GM21526 (cell line): ENCODE measurements at regions not wholly inside any gene's neighbourhood (a gene's known extent, or its start where the extent isn't known, plus 50 kb on each side); places are given as distances from the start of the nearest gene placed in this dataset.
"Not testable (repeated sequence)": the region's sequence is repeated elsewhere in the genome, so short reads cannot be mapped to it uniquely, and the experiment has no call there.

Experiments
- ATAC-seq: cut with Tn5 transposase; IDR thresholded peaks from one replicate; pipeline ENCODE4 v1.9.1; 2021; ENCODE audit warnings: moderate library complexity; ENCODE audit not compliant: unreplicated experiment, low FRiP score

- ATAC-seq = no peak
Observed at GRCh38 chr10:34016576-34016975, 682.1 kb upstream of the NRP1 start.

- no peak for ATAC-seq
Observed at GRCh38 chr10:34015700-34016099, 681.2 kb upstream of the NRP1 start.

- no peak for ATAC-seq
Observed at GRCh38 chr10:34013235-34013634, 678.8 kb upstream of the NRP1 start.

GRCh38 chr10:34010891-34011290 lies 676.4 kb upstream of the NRP1 start:
- ATAC-seq = no peak

DNA sequence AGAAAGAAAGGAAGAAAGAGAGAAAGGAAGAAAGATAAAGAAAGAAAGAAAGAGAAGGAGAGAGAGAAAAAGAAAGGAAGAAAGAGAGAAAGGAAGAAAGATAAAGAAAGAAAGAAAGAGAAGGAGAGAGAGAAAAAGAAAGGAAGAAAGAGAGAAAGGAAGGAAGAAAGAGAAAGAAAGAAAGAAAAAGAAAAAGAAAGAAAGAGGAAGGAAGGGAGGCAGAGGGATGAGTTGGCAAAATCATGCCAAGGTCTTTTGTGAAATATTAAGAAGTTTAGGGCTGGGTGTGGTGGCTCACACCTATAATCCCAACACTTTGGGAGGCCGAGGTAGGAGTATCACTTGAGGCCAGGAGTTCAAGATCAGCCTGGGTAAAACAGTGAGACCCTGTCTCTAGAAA lies 675.8 kb upstream of the NRP1 start:
- ATAC-seq = not testable (repeated sequence)

DNA sequence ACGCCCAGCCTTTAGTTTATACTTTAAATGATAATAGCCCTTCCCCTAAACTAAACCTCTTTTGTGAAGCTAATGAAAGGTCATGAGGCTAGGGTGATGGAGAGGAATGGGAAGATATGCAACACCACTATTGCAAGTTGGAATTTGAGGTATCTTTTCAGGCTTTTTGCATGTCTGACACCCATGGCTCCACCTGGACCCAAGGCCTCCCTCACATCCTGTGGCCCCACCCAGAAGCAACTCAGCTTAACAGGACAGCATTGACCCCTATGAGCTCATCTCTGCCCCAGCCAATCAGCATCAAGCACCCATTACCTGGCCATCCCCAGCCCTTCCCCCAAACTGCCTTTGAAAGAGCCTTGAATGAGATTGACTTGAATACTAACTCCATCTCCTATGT lies 674.2 kb upstream of the NRP1 start:
- ATAC-seq = no peak

GRCh38 chr10:34006471-34006870 lies 672.0 kb upstream of the NRP1 start:
- no peak for ATAC-seq

DNA sequence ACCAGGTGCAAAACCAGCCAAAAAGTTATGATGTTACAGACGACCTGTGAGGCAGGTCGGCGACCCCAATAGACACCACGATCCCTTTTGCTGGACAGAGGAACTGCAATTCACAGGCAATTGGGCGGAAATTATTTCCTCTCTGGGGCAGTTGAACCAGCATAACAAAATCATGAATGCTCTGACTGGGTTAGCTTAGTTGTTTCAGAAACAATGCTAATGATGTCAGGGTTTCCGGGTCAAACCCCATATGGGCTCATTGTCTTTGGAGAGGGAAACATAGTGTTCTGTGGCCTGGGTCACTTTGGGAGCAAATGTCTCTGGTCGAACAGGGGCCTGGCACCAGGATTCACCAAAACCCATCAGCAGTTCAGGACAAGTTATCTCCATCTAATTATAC lies 669.1 kb upstream of the NRP1 start:
- ATAC-seq = no peak

DNA sequence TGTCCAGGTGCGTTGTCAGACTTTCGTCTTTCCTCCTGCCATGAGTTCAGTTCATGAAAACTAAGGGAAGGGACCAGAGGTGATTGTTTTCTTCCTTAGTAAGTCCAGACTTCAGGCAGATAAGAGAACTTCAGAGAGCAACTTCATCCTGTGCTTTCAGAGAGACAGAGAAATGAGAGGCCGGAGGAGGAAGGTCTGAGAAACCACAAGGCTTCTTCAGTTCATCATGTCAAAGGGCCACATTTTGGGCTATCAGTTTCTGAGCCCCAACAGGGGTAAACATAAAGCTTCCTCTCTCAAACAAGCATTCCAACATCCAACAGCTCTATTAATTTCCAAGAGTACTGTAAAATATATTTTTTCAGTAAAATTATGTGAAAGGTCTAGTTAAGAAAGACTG lies 668.4 kb upstream of the NRP1 start:
- no peak for ATAC-seq

- ATAC-seq = no peak
Observed at GRCh38 chr10:34001831-34002230, 667.4 kb upstream of the NRP1 start.

DNA sequence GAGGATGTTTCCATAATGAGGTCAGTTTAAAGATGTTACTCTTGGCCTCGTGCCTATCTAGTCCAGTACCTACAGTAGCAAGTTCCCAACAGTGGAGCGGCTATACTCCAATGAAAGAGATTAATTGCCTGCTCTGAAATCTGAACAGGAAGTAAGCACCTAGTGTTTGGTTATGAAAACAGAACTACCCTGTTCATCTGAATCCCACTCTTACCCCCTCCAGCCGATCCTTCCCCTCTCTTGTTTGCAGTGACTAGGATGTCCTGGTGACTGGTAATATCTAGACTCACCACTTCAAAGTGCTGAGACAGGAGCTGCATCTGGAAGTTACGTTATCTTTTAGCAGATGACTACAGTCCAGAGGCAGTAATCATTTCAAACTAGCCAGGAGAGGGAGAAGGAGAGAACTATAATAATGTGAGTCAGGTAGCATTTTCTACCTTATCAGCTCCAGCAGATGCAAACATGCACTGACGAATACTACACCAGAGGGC lies 666.7 kb upstream of the NRP1 start:
- ATAC-seq = no peak

DNA sequence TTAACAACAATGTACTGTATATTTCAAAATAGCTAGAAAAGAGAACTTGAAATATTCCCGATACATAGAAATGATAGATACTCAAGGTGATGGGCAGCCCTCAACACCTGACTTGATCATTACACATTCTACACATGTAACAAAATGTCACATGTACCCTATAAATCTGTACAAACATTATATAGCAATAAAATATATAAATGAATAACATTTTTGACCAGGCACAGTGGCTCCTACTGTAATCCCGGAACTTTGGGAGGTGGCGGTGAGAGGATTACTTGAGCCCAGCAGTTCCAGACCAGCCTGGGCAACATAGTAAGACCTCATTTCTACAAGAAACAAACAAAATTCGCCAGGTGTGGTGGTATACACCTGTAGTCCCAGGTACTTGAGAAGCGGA lies 659.5 kb upstream of the NRP1 start:
- ATAC-seq = no peak

DNA sequence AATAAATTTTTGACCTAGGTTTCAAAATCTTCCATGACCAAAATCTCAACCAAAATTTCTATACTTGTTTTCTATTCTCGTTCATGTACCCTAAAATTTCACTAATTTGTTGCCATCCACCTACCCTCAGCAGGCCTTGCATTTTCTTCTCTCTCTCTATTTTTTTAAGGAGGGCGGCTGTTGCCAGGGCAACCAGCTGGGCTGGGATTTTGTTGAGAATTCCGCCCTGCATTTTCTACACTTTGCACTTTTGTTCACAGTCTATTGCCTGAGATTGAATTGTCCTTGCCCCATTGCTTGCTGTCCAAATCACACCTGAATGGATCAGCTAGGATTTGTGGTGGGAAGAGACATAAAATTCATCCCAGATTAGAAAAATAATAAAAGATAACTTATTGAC lies 657.5 kb upstream of the NRP1 start:
- ATAC-seq = no peak

DNA sequence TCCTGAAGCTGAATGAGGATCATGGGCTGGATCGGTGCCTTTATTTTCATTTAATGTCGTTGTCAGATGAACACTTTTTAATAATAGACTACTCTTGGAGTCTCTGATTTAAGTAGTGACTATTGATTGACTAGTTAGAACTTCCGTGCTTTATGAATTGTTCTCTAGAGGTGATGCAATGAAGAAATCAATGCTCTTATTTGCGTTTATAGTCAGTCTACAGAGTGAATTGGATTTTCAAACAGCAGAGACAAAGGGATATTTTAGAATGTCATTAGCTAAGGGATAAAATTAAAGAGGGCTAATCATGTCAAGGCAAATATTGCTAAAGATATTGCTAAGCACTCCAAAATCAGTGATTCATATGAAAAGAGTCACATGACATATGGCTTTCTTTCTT lies 652.0 kb upstream of the NRP1 start:
- no peak for ATAC-seq

- no peak for ATAC-seq
Observed at GRCh38 chr10:33986016-33986415, 651.5 kb upstream of the NRP1 start.

GRCh38 chr10:33982995-33983394 lies 648.5 kb upstream of the NRP1 start:
- no peak for ATAC-seq

DNA sequence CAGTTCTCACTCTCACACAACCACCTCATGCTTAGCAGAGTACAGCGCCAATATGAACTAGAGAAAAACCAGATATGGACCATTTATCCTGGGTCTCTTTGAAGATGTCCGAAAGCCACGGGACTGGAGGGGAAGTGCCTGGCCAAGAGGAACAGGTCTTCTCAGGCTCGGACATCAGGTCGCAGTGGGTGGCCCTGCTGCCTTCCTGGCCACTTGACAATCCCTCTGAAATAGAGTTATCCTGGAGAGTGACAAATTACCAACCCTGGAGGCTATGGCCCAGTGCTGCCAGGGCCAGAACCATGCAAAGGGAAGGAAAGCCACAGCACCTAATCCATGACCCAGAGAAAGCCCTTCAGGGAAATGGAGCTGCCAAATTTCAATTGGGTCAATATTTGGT lies 646.8 kb upstream of the NRP1 start:
- no peak for ATAC-seq

GRCh38 chr10:33979195-33979594 lies 644.7 kb upstream of the NRP1 start:
- no peak for ATAC-seq

- ATAC-seq = no peak
Observed at GRCh38 chr10:33975481-33975880, 641.0 kb upstream of the NRP1 start.

DNA sequence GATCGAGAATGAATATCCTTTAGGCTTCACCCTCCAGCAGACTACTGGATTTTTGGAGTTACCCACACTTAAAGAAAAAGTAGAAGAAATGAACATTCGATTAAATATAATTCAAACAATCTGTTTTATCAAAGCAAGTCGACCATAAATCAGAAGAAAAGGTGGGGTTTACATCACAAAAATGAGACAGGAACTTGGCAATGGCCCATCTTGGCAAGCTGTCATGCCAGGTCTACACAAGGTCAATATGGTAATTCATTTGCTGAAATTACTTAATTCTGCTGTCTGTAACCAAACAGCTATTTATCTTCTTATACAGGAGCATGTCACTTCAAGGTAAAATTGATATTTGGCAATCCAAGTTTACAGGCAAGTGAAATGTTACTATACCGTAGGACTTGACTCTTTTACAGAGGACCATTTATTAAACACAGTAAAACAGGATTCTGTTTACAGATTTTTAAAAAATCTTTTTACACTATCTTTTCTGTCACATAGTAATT lies 640.6 kb upstream of the NRP1 start:
- no peak for ATAC-seq

GRCh38 chr10:33968983-33969382 lies 634.5 kb upstream of the NRP1 start:
- ATAC-seq = no peak

- no peak for ATAC-seq
Observed at GRCh38 chr10:33967606-33968120, 633.2 kb upstream of the NRP1 start.

DNA sequence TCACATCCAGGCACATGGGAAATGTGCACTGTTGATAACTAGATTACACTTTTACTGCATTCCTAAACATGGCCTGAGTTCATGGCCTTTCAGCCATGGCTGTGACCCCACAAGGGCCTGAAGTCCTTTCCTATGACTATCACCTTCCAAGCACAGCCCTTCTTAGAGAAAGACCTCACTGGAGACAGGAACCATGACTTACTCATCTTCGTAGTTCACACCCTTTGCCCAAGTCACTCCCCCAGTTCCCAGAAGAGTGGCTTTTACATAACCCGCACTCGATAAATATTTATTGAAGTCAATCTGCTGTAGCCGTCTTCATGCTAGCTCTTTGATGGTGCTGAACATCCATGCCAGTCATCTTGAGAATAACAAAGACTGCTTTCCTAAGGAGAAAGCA lies 632.5 kb upstream of the NRP1 start:
- ATAC-seq = no peak
